Left ventricle myocardium inferior (tissue), 1 donor: ENCODE measurements at regions not wholly inside any gene's neighbourhood (a gene's known extent, or its start where the extent isn't known, plus 50 kb on each side); places are given as distances from the start of the nearest gene placed in this dataset.

Source experiments
- DNase-seq: peaks from one replicate; pipeline ENCODE4 v3.0.0-alpha.2; 2020
- H3K27ac ChIP-seq: fragments of 200-600 bp; replicated peaks from 2 replicates; pipeline ENCODE4 v1.8.0; 2021
- H3K27me3 ChIP-seq: fragments of 200-600 bp; 2 replicates; pipeline ENCODE4 v1.8.0; 2021; ENCODE audit warnings: low read depth
- H3K36me3 ChIP-seq: fragments of 200-600 bp; 2 replicates; pipeline ENCODE4 v1.8.0; 2021
- H3K4me1 ChIP-seq: fragments of 200-600 bp; 2 replicates; pipeline ENCODE4 v1.8.0; 2021
- H3K4me3 ChIP-seq: fragments of 200-600 bp; 2 replicates; pipeline ENCODE4 v1.8.0; 2021; ENCODE audit warnings: mild to moderate bottlenecking, moderate library complexity
- H3K9me3 ChIP-seq: fragments of 200-600 bp; replicated peaks from 2 replicates; pipeline ENCODE4 v1.8.0; 2021
- CTCF ChIP-seq: fragments of 200-600 bp; IDR thresholded peaks from 2 replicates; pipeline ENCODE4 v1.8.0; 2021; ENCODE audit warnings: antibody characterized with exemption, mild to moderate bottlenecking, borderline replicate concordance
- intact Hi-C: fragments of 100-400 bp; cut with micrococcal nuclease; formaldehyde crosslinking; loops from one replicate; pipeline ENCODE4 v1.11.0; 2022
- donor health status: DM: no; HTN: yes; CAD: no; lungs with severe emphysema.

GRCh38 chr5:77845324-77845646 lies 69.1 kb upstream of the TBCA start:
- no peaks in the 10 kb centered on the region for H3K9me3 ChIP-seq
- no peaks in the 10 kb centered on the region for H3K36me3 ChIP-seq
- DNase-seq: no peak
- no peak overlapping the region for H3K27ac ChIP-seq
- TF ChIP-seq CTCF: no peak
- peak overlapping the region; percentile 68 for H3K4me3 ChIP-seq
- H3K27me3 ChIP-seq: peaks cover 28% of the 10 kb centered on the region
- intact Hi-C loops: no loop called here
- H3K4me1 ChIP-seq: peaks cover 13% of the 10 kb centered on the region

- no peak for DNase-seq
- Histone ChIP-seq H3K4me3 (peak overlapping the region; percentile 68), H3K36me3 (no peaks in the 10 kb centered on the region), H3K27me3 (peaks cover 29% of the 10 kb centered on the region), H3K9me3 (no peaks in the 10 kb centered on the region), H3K27ac (no peak overlapping the region), H3K4me1 (peaks cover 13% of the 10 kb centered on the region)
- peak; percentile 42 for TF ChIP-seq CTCF
- intact Hi-C loops: no loop called here
Observed at GRCh38 chr5:77844623-77845323, 68.6 kb upstream of the TBCA start.

- no peak overlapping the region for H3K27ac ChIP-seq
Observed at GRCh38 chr5:77844373-77844622, 68.2 kb upstream of the TBCA start.

GRCh38 chr5:77843570-77844372 lies 67.6 kb upstream of the TBCA start:
- Histone ChIP-seq H3K4me1 (peaks cover 13% of the 10 kb centered on the region), H3K9me3 (no peaks in the 10 kb centered on the region), H3K27ac (no peak overlapping the region), H3K4me3 (peak overlapping the region; percentile 68), H3K36me3 (no peaks in the 10 kb centered on the region), H3K27me3 (peaks cover 34% of the 10 kb centered on the region)
- DNase-seq: no peak
- TF ChIP-seq CTCF: no peak
- intact Hi-C loops: no loop called here

More at GRCh38 chr5:77844373-77844622, 68.2 kb upstream of the TBCA start:
- TF ChIP-seq CTCF: no peak
- Histone ChIP-seq H3K36me3 (no peaks in the 10 kb centered on the region), H3K4me3 (peak overlapping the region; percentile 68), H3K4me1 (peaks cover 13% of the 10 kb centered on the region), H3K27me3 (peaks cover 34% of the 10 kb centered on the region), H3K9me3 (no peaks in the 10 kb centered on the region)
- DNase-seq: no peak
- intact Hi-C loops: no loop called here

GRCh38 chr5:77842243-77842642 lies 66.1 kb upstream of the TBCA start:
- Histone ChIP-seq H3K27me3 (peaks cover 33% of the 10 kb centered on the region), H3K27ac (no peak overlapping the region), H3K36me3 (no peaks in the 10 kb centered on the region), H3K9me3 (no peaks in the 10 kb centered on the region), H3K4me1 (peaks cover 13% of the 10 kb centered on the region), H3K4me3 (no peak overlapping the region)
- DNase-seq: no peak
- TF ChIP-seq CTCF: no peak
- intact Hi-C loops: no loop called here
